OCI-LY3 (cell line): ENCODE measurements at regions not wholly inside any gene's neighbourhood (a gene's known extent, or its start where the extent isn't known, plus 50 kb on each side); places are given as distances from the start of the nearest gene placed in this dataset.

ENCODE experiments used
- H2AFZ ChIP-seq: fragments of 200-600, 300-600 bp; shearing (Covaris generic); 2 replicates; pipeline ENCODE4 v1.6.0; 2014; ENCODE audit warnings: antibody characterized with exemption, low read depth, low read length
- H3K27ac ChIP-seq: fragments of 200-600, 300-600 bp; sonication (generic); 2 replicates; pipeline ENCODE4 v1.5.1; 2014; ENCODE audit warnings: mild to moderate bottlenecking, low read length, moderate library complexity, mixed read lengths
- H3K27me3 ChIP-seq: fragments of 200-600, 300-600 bp; sonication (generic); 2 replicates; pipeline ENCODE4 v1.6.1; 2014; ENCODE audit warnings: low read depth, low read length, mixed read lengths
- H3K36me3 ChIP-seq: fragments of 200-600, 300-600 bp; sonication (generic); replicated peaks from 2 replicates; pipeline ENCODE3; 2014; ENCODE audit warnings: low read depth, low read length, mixed read lengths
- H3K4me1 ChIP-seq: fragments of 300-600, 200-600 bp; sonication (generic); 2 replicates; pipeline ENCODE4 v1.6.1; 2014; ENCODE audit warnings: low read length, mixed read lengths
- H3K4me2 ChIP-seq: fragments of 200-600, 300-600 bp; sonication (generic); 2 replicates; pipeline ENCODE4 v1.6.1; 2014; ENCODE audit warnings: low read length, mixed read lengths
- H3K4me3 ChIP-seq: fragments of 300-600, 200-600 bp; sonication (generic); 2 replicates; pipeline ENCODE4 v1.5.1; 2014; ENCODE audit warnings: antibody characterized with exemption, mild to moderate bottlenecking, low read length, moderate library complexity
- H3K79me2 ChIP-seq: fragments of 300-600, 200-600 bp; shearing (Covaris generic); 2 replicates; pipeline ENCODE4 v1.6.1; 2014; ENCODE audit warnings: mild to moderate bottlenecking, low read length, mixed read lengths
- H3K9ac ChIP-seq: fragments of 300-600, 200-600 bp; shearing (Covaris generic); 2 replicates; pipeline ENCODE4 v1.6.0; 2014; ENCODE audit warnings: mild to moderate bottlenecking, low read length, moderate library complexity
- H3K9me3 ChIP-seq: fragments of 200-600, 300-600 bp; shearing (Covaris generic); 2 replicates; pipeline ENCODE4 v1.6.1; 2014; ENCODE audit warnings: low read length, mixed read lengths; ENCODE audit not compliant: insufficient read depth
- H4K20me1 ChIP-seq: fragments of 200-600, 300-600 bp; sonication (generic); 2 replicates; pipeline ENCODE4 v1.6.1; 2016; ENCODE audit warnings: low read length, mixed read lengths; ENCODE audit not compliant: insufficient read depth
- EZH2phosphoT487 ChIP-seq: fragments of 200-600 bp; shearing (Covaris generic); IDR thresholded peaks from 2 replicates; pipeline ENCODE4 v1.6.1; 2018; ENCODE audit warnings: antibody characterized with exemption, mixed run types, low read depth
- TF ChIP-seq, protein P1 (sequence below): fragments of 200-600, 300-600 bp; sonication (generic); IDR thresholded peaks from 2 replicates; pipeline ENCODE4 v1.5.1; 2014; ENCODE audit warnings: antibody characterized with exemption, low read length, low read depth

DNA sequence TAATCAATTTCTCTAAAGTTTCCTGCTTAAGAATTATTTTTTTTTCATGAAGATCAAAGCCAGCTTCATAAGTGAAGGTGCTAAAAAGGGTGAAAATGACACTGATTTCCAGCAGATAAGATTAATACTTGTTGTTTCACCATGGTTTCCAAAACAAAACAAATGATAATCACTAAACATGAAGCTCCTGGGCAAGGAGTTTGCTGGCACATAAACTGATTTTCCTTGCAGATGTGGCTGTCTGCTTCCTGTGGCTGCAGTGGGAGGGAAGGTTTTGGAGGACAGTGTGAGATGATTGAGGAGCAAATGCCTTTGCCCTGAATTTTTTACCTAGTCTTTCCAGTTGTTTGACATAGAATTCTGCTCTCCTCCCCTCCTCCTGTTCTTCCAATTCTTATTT is 228.8 kb downstream of the DIPK2A start:
- no peak for TF ChIP-seq EZH2phosphoT487
- TF ChIP-seq, protein P1, sequence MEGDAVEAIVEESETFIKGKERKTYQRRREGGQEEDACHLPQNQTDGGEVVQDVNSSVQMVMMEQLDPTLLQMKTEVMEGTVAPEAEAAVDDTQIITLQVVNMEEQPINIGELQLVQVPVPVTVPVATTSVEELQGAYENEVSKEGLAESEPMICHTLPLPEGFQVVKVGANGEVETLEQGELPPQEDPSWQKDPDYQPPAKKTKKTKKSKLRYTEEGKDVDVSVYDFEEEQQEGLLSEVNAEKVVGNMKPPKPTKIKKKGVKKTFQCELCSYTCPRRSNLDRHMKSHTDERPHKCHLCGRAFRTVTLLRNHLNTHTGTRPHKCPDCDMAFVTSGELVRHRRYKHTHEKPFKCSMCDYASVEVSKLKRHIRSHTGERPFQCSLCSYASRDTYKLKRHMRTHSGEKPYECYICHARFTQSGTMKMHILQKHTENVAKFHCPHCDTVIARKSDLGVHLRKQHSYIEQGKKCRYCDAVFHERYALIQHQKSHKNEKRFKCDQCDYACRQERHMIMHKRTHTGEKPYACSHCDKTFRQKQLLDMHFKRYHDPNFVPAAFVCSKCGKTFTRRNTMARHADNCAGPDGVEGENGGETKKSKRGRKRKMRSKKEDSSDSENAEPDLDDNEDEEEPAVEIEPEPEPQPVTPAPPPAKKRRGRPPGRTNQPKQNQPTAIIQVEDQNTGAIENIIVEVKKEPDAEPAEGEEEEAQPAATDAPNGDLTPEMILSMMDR: no peak
- H2AFZ ChIP-seq: no peak overlapping the region
- H3K4me3 ChIP-seq: no peak overlapping the region
- no peaks in the 10 kb centered on the region for H3K27me3 ChIP-seq
- no peak overlapping the region for H3K9ac ChIP-seq
- H3K4me2 ChIP-seq: peak overlapping the region; percentile 51
- peaks cover 15% of the 10 kb centered on the region for H3K4me1 ChIP-seq
- H3K9me3 ChIP-seq: no peaks in the 10 kb centered on the region
- no peaks in the 10 kb centered on the region for H3K79me2 ChIP-seq
- H4K20me1 ChIP-seq: no peaks in the 10 kb centered on the region
- H3K27ac ChIP-seq: no peak overlapping the region
- no peaks in the 10 kb centered on the region for H3K36me3 ChIP-seq

DNA sequence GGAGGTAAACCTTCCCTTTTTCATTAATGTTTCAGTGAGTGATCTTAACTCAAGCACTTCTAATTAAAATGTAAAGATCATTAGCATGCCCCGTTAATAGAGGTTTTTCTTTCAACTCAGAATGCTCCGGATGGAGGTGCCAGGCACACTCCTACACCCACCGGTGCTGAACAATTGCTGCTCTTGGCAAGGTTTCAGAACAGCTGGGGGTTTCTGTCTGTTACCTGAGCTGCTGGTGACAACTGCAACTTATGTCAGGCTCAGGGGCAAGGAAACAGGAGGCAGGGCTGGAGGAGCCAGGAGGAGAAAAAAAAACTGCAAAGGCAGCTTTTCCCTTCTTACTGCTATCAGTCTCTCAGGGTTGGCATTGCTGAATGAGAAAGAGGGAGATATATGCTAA is 250.1 kb downstream of the DIPK2A start:
- Histone ChIP-seq H3K9ac (no peak overlapping the region), H3K27ac (no peak overlapping the region), H4K20me1 (no peaks in the 10 kb centered on the region), H3K27me3 (no peaks in the 10 kb centered on the region), H3K4me2 (no peak overlapping the region), H3K79me2 (no peaks in the 10 kb centered on the region), H3K9me3 (no peaks in the 10 kb centered on the region), H3K4me1 (no peaks in the 10 kb centered on the region), H2AFZ (no peak overlapping the region), H3K4me3 (no peak overlapping the region), H3K36me3 (peaks cover 2% of the 10 kb centered on the region)
- TF ChIP-seq EZH2phosphoT487: no peak
- TF ChIP-seq, protein P1: no peak

DNA sequence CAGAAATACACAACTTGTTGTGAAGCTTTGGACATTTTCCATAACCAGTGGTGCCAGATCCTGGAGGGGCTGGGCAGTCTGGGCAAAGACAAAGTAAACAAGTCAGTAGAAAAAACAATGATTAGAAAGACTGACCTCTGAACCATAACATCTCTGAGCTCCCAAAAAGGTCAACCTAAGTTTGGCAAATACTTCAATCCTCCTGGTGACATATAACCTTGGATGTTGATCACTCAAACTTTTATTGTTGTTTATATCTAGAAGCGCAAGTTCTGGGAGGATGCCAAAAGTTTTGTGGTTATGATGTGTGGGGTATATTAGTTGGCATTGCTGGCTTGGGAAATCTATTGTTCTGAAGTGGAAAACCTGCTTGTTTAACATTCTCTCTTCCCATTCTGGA is 257.7 kb downstream of the DIPK2A start:
- Histone ChIP-seq H3K27ac (no peak overlapping the region), H3K4me3 (no peak overlapping the region), H3K4me2 (no peak overlapping the region), H3K9me3 (no peaks in the 10 kb centered on the region), H3K36me3 (peaks cover 2% of the 10 kb centered on the region), H4K20me1 (no peaks in the 10 kb centered on the region), H2AFZ (no peak overlapping the region), H3K27me3 (no peaks in the 10 kb centered on the region), H3K9ac (no peak overlapping the region), H3K79me2 (no peaks in the 10 kb centered on the region), H3K4me1 (no peaks in the 10 kb centered on the region)
- TF ChIP-seq, protein P1: no peak

DNA sequence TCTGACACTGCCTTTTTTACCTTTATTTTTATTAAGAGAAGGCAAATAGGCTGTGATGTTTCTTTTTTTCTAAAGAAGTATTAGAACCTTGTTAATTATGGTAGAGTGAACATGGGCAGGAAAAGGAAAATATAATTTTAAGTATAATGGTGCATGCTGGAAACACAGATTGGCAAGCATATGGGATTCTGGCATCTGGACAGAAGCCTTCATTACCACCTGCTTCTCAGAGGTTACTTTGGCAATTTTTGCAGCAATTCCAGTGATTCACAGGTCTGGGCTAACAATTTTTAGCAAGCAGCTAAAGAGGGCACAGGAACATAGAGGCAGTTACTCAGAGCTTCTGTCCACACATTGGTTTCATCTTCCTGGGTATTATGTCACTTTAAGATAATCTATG is 258.3 kb downstream of the DIPK2A start:
- H3K79me2 ChIP-seq: no peaks in the 10 kb centered on the region
- TF ChIP-seq, protein P1: no peak
- TF ChIP-seq EZH2phosphoT487: no peak
- H3K27me3 ChIP-seq: no peaks in the 10 kb centered on the region

More for the DNA sequence above, 258.3 kb downstream of the DIPK2A start:
- H3K9ac ChIP-seq: no peak overlapping the region
- no peak overlapping the region for H2AFZ ChIP-seq
- H4K20me1 ChIP-seq: no peaks in the 10 kb centered on the region
- peaks cover under 1% of the 10 kb centered on the region for H3K36me3 ChIP-seq
- H3K27ac ChIP-seq: no peak overlapping the region
- H3K4me2 ChIP-seq: no peak overlapping the region
- H3K4me3 ChIP-seq: no peak overlapping the region
- no peaks in the 10 kb centered on the region for H3K4me1 ChIP-seq
- H3K9me3 ChIP-seq: no peaks in the 10 kb centered on the region
